ENCODE measurements at regions not wholly inside any gene's neighbourhood (a gene's known extent, or its start where the extent isn't known, plus 50 kb on each side); places are given as distances from the start of the nearest gene placed in this dataset.

- POLR2A ChIA-PET: interaction anchor here (0.6 to 1.3 kb wide), 2 partner anchors 16 to 32 kb away, joined by 3 to 6 read pairs; no protein-coding TSS in a partner anchor
- 0% methylated on average over 9 of the region's 9 CpGs for WGBS (ENCODE audit: insufficient coverage, low coverage, missing lambda C conversion rate)
- H2AFZ ChIP-seq (ENCODE audit: low read depth, low read length): no peak overlapping the region
- intact Hi-C loops (cut with micrococcal nuclease) (no loop called here), in situ Hi-C loops (cut with MboI) (no loop called here)
- no TSS peak for BruUV-seq (replicated peaks)
- ATAC-seq: no peak
- TF ChIP-seq PYGO2 (tag; IDR thresholded peaks at IDR 0.05): no peak
- TF ChIP-seq USF2 (CRISPR knock-in tag; IDR thresholded peaks at IDR 0.05): 0 out of 2 replicates have a peak, but pooled peaks have one; percentile 8
- H3K4me3 ChIP-seq: no peak overlapping the region
- no peak overlapping the region for H3K4me2 ChIP-seq (ENCODE audit: insufficient read depth, low read length)
- peaks cover 3 to 77% of the 10 kb centered on the region in 2 experiments; a peak in 4 of 5 replicates for H3K27me3 ChIP-seq (ENCODE audit: control insufficient read depth in 2 of 2, insufficient read depth in 2 of 2, low read length in 2 of 2)
- FAIRE-seq: no peak
- H3K27ac ChIP-seq (ENCODE audit: extremely low read depth, low read depth, low read length): no peak overlapping the region
- H3K36me3 ChIP-seq (ENCODE audit: control insufficient read depth, insufficient read depth, low read length): no peaks in the 10 kb centered on the region
- CTCF ChIA-PET (ENCODE audit: low intra/inter-chr PET ratio): no interaction called here
- H3K79me2 ChIP-seq (ENCODE audit: control insufficient read depth, insufficient read depth, low read length): no peaks in the 10 kb centered on the region
- H3K9ac ChIP-seq (ENCODE audit: insufficient read depth in 1 of 2, low read depth in 2 of 2, low read length in 2 of 2): no peak overlapping the region
- no peaks in the 10 kb centered on the region for H3K9me3 ChIP-seq (replicated peaks; ENCODE audit: control insufficient read depth, insufficient read depth, low read depth, low read length)
- no peaks in the 10 kb centered on the region; the same call in 1 of the 2 replicates for H4K20me1 ChIP-seq (replicated peaks; ENCODE audit: control insufficient read depth, insufficient read depth, low read length)
- H3K9me1 ChIP-seq (ENCODE audit: control insufficient read depth, insufficient read depth, low read length): peaks cover 3% of the 10 kb centered on the region
- no peak for DNase-seq (ENCODE audit: extremely low read depth in 1 of 4, low spot score in 3 of 4)
- no peaks in the 10 kb centered on the region; a peak in 1 of 5 replicates for H3K4me1 ChIP-seq (replicated peaks in 1 of 2; ENCODE audit: control insufficient read depth in 2 of 2, insufficient read depth in 2 of 2, low read length in 2 of 2)
These were observed 98.8 kb downstream of the YTHDF1 start for GRCh38 chr20:63117151-63117550.

- CTCF ChIA-PET (ENCODE audit: low intra/inter-chr PET ratio): no interaction called here
- H3K27me3 ChIP-seq (ENCODE audit: control insufficient read depth in 2 of 2, insufficient read depth in 2 of 2, low read length in 2 of 2): peaks cover 3 to 72% of the 10 kb centered on the region in 2 experiments; a peak in 4 of 5 replicates
- TF ChIP-seq REST (IDR thresholded peaks at IDR 0.05; ENCODE audit: borderline replicate concordance) (peak; percentile 99), REST (CRISPR knock-in tag; IDR thresholded peaks at IDR 0.05; ENCODE audit: low read depth) (peak; percentile 96), SRF (CRISPR knock-in tag; IDR thresholded peaks at IDR 0.05) (peak in 1 of 2 experiments; percentile 37; a peak in 1 of 4 replicates)
These were observed 99.4 kb downstream of the YTHDF1 start for GRCh38 chr20:63116412-63117106.

More at GRCh38 chr20:63116412-63117106, 99.4 kb downstream of the YTHDF1 start:
- no peaks in the 10 kb centered on the region for H3K79me2 ChIP-seq (ENCODE audit: control insufficient read depth, insufficient read depth, low read length)
- H3K4me3 ChIP-seq: no peak overlapping the region
- BruUV-seq (replicated peaks): no TSS peak
- WGBS (ENCODE audit: insufficient coverage, low coverage, missing lambda C conversion rate): under 1% methylated on average over 24 of the region's 32 CpGs
- no peaks in the 10 kb centered on the region for H3K9me3 ChIP-seq (replicated peaks; ENCODE audit: control insufficient read depth, insufficient read depth, low read depth, low read length)
- H3K9ac ChIP-seq (ENCODE audit: insufficient read depth in 1 of 2, low read depth in 2 of 2, low read length in 2 of 2): no peak overlapping the region
- H3K9me1 ChIP-seq (ENCODE audit: control insufficient read depth, insufficient read depth, low read length): peaks cover 3% of the 10 kb centered on the region
- ATAC-seq: peak; percentile 79
- peak; percentile 48 to 82 (median 78) for DNase-seq (ENCODE audit: extremely low read depth in 1 of 4, low spot score in 3 of 4)
- H3K27ac ChIP-seq (ENCODE audit: extremely low read depth, low read depth, low read length): no peak overlapping the region
- in situ Hi-C loops (cut with MboI): no loop called here
- H3K4me2 ChIP-seq (ENCODE audit: insufficient read depth, low read length): no peak overlapping the region
- no peaks in the 10 kb centered on the region; a peak in 1 of 5 replicates for H3K4me1 ChIP-seq (replicated peaks in 1 of 2; ENCODE audit: control insufficient read depth in 2 of 2, insufficient read depth in 2 of 2, low read length in 2 of 2)
- no peak for FAIRE-seq
- no peak overlapping the region for H2AFZ ChIP-seq (ENCODE audit: low read depth, low read length)
- no peaks in the 10 kb centered on the region for H3K36me3 ChIP-seq (ENCODE audit: control insufficient read depth, insufficient read depth, low read length)
- POLR2A ChIA-PET: interaction anchor here (0.7 to 1.3 kb wide), 2 partner anchors 17 to 33 kb away, joined by 3 to 6 read pairs; no protein-coding TSS in a partner anchor
- no peaks in the 10 kb centered on the region; the same call in 1 of the 2 replicates for H4K20me1 ChIP-seq (replicated peaks; ENCODE audit: control insufficient read depth, insufficient read depth, low read length)
- intact Hi-C loops (cut with micrococcal nuclease): no loop called here

All from K562 (cell line).